ENCODE measurements at regions not wholly inside any gene's neighbourhood (a gene's known extent, or its start where the extent isn't known, plus 50 kb on each side); places are given as distances from the start of the nearest gene placed in this dataset.

DNA sequence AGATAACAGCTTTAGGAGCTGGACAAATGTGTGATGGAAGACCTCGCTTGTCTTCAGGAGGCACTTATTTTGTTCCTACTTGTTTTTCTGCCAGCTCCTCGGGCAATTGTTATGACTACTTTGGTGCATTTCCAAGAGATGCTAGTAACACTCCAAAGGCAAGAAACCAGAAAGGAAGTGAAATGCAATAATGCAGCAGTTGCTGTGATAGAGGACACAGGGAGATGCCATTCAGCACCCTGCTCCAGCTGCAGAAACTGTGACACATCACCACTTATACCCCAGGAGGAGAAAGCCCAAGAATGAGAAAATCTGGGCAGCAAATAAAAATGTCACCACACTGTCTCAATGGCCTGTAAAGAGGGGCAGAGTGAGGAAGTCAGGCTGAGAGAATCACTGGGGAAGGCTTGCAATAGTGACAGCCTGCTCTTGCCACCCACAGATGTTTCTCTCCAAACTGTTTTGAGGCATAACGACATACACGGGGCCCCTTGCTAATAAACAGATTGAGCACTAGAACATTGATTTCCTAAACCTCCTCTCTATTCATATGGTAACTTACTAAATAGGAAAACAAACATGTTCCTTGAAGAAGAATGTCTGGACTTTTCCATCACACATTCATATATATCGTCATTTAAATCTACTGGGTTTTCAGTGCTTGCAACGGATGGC is 195.5 kb upstream of the PRNP start:
- H3K36me3 ChIP-seq (ENCODE audit: control insufficient read depth in 2 of 4, insufficient read depth in 4 of 4, low read length in 3 of 4): no peaks in the 10 kb centered on the region
- H3K79me1 ChIP-seq (ENCODE audit: low read depth, low read length): no peaks in the 10 kb centered on the region
- no peak overlapping the region for H4K5ac ChIP-seq (ENCODE audit: insufficient read length, low read depth, low read length)
- no peak for TF ChIP-seq SIX5 (IDR thresholded peaks at IDR 0.05; ENCODE audit: low read depth, low read length)
- TF ChIP-seq GABPA (IDR thresholded peaks at IDR 0.05; ENCODE audit: borderline replicate concordance, insufficient read depth, low read length): no peak
- no peak for TF ChIP-seq JUND (IDR thresholded peaks at IDR 0.05; ENCODE audit: low read length)
- no peak for TF ChIP-seq KDM4A (IDR thresholded peaks at IDR 0.05; ENCODE audit: low read depth, low read length, severe bottlenecking)
- TF ChIP-seq SIRT6 (IDR thresholded peaks at IDR 0.05; ENCODE audit: low read length): no peak
- no peak for TF ChIP-seq YY1 (IDR thresholded peaks at IDR 0.05; ENCODE audit: low read depth, low read length)
- TF ChIP-seq, protein P1, sequence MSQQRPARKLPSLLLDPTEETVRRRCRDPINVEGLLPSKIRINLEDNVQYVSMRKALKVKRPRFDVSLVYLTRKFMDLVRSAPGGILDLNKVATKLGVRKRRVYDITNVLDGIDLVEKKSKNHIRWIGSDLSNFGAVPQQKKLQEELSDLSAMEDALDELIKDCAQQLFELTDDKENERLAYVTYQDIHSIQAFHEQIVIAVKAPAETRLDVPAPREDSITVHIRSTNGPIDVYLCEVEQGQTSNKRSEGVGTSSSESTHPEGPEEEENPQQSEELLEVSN (IDR thresholded peaks at IDR 0.05): no peak
- TF ChIP-seq TAF7 (optimal IDR thresholded peaks at IDR 0.05; ENCODE audit: borderline replicate concordance, low read depth, low read length): no peak
- TF ChIP-seq POLR2A (IDR thresholded peaks at IDR 0.05; ENCODE audit: control extremely low read depth in 1 of 2, low read depth in 2 of 2, low read length in 2 of 2): no peak
- TF ChIP-seq SP2 (IDR thresholded peaks at IDR 0.05; ENCODE audit: low read length): no peak
- no peak for TF ChIP-seq NANOG (IDR thresholded peaks at IDR 0.05; ENCODE audit: insufficient read depth, low read depth, low read length, poor library complexity, severe bottlenecking)
- TF ChIP-seq, protein P2, sequence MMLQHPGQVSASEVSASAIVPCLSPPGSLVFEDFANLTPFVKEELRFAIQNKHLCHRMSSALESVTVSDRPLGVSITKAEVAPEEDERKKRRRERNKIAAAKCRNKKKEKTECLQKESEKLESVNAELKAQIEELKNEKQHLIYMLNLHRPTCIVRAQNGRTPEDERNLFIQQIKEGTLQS (IDR thresholded peaks at IDR 0.05; ENCODE audit: insufficient read depth, low read depth, low read length): no peak
- TF ChIP-seq RNF2 (IDR thresholded peaks at IDR 0.05; ENCODE audit: borderline replicate concordance, low read depth, low read length, missing control alignments, poor library complexity, severe bottlenecking): no peak
- no peak overlapping the region for H3K23ac ChIP-seq (ENCODE audit: insufficient read length)
- no peak overlapping the region for H3K4me3 ChIP-seq (ENCODE audit: extremely low read depth in 1 of 4, insufficient read depth in 2 of 4, low read depth in 3 of 4, low read length in 4 of 4)
- H4K91ac ChIP-seq (replicated peaks; ENCODE audit: insufficient read length, low read length): no peak overlapping the region
- ChIA-PET POLR2A (ENCODE audit: partially characterized antibody) (no interaction called here), CTCF (ENCODE audit: partially characterized antibody) (interaction anchor here (1.1 kb wide), 1 partner anchor 28 kb away, joined by 3 read pairs; no protein-coding TSS in a partner anchor)
- H3K27ac ChIP-seq (ENCODE audit: low read depth, low read length): no peak overlapping the region
- 85% methylated on average over 6 of the region's 6 CpGs; no CpG with 5 or more reads in 1 of the 2 experiments for WGBS, 2 experiments (ENCODE audit: extremely low coverage in 1 of 2, insufficient coverage in 1 of 2, insufficient read length in 1 of 2, insufficient replicate concordance in 2 of 2, low coverage in 1 of 2, low lambda C conversion rate in 2 of 2, missing lambda C conversion rate in 1 of 2)
- H2AK5ac ChIP-seq (ENCODE audit: low read depth, low read length): no peak overlapping the region
- no peak overlapping the region for H2BK15ac ChIP-seq (ENCODE audit: low read length)
- H3K18ac ChIP-seq (ENCODE audit: extremely low read depth, low read length): no peak overlapping the region
- no peak overlapping the region for H2BK20ac ChIP-seq (ENCODE audit: low read length)
- H3K9me3 ChIP-seq (ENCODE audit: insufficient read depth in 2 of 2, low read depth in 1 of 2, low read length in 1 of 2): no peaks in the 10 kb centered on the region
- H3K79me2 ChIP-seq (ENCODE audit: control insufficient read depth in 1 of 2, insufficient read depth in 2 of 2, low read length in 2 of 2): no peaks in the 10 kb centered on the region
- no peaks in the 10 kb centered on the region for H3K23me2 ChIP-seq (ENCODE audit: low read depth, low read length)
- H3K4ac ChIP-seq (replicated peaks; ENCODE audit: insufficient read length, low read depth, low read length): no peak overlapping the region
- no peak overlapping the region for H2BK120ac ChIP-seq (replicated peaks; ENCODE audit: low read depth, low read length)
- no peaks in the 10 kb centered on the region for H3K27me3 ChIP-seq (replicated peaks in 1 of 4; ENCODE audit: control insufficient read depth in 3 of 4, extremely low read depth in 1 of 4, insufficient read depth in 3 of 4, low read length in 3 of 4)
- FAIRE-seq: no peak
- no peak overlapping the region for H2BK5ac ChIP-seq (ENCODE audit: low read depth, low read length)
- no peak for DNase-seq (ENCODE audit: low read depth in 1 of 2, low spot score in 2 of 2)
- H3K14ac ChIP-seq (ENCODE audit: insufficient read length): no peak overlapping the region
- H3K9ac ChIP-seq (replicated peaks in 1 of 4; ENCODE audit: extremely low read depth in 1 of 4, low read depth in 3 of 4, low read length in 3 of 4): no peak overlapping the region
- H3K4me1 ChIP-seq (replicated peaks in 1 of 4; ENCODE audit: control insufficient read depth in 3 of 4, insufficient read depth in 4 of 4, low read length in 3 of 4): peaks cover 0 to 4% (median 0%) of the 10 kb centered on the region in 4 experiments; a peak in 2 of 7 replicates
- H3K4me2 ChIP-seq (ENCODE audit: insufficient read depth in 1 of 2, low read depth in 2 of 2, low read length in 2 of 2): no peak overlapping the region
- no peak overlapping the region for H2BK12ac ChIP-seq (ENCODE audit: low read depth, low read length)
- H3K56ac ChIP-seq (replicated peaks; ENCODE audit: insufficient read length, low read depth, low read length): no peak overlapping the region
- no peak overlapping the region for H4K8ac ChIP-seq (ENCODE audit: extremely low read depth, insufficient read depth, low read length)
- H4K20me1 ChIP-seq (replicated peaks in 1 of 2; ENCODE audit: control insufficient read depth in 1 of 2, insufficient read depth in 2 of 2, low read length in 2 of 2): no peaks in the 10 kb centered on the region
- H2AFZ ChIP-seq (ENCODE audit: low read length): no peak overlapping the region

All from H1 (cell line).